ENCODE measurements at regions not wholly inside any gene's neighbourhood (a gene's known extent, or its start where the extent isn't known, plus 50 kb on each side); places are given as distances from the start of the nearest gene placed in this dataset.

GRCh38 chr9:99725852-99726251 lies 95.8 kb upstream of the NR4A3 start:
- DNase-seq: no peak

GRCh38 chr9:99726758-99727157 lies 94.9 kb upstream of the NR4A3 start:
- DNase-seq: no peak

- DNase-seq: no peak
These were observed 91.6 kb upstream of the NR4A3 start for GRCh38 chr9:99730062-99730461.

DNA sequence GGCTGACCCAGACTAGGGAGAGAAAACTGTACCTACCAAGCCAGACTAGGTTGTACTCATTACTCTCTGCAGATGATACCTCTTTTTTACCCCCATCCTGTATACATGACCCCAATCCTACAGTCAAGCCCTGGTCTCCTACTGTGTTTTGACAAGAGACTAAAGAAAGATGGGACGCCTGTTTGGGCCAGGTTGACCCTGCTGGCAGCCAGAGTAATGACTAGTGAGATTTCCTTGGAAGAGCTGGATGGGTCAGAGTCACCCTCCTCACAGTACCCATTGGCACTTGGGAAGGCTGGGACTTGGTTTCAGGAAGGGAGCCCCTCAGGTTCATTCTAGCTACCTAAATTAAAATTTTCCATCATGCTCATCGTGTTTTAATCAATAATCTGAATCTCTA lies 89.7 kb upstream of the NR4A3 start:
- DNase-seq: no peak

- DNase-seq: no peak
These were observed 89.0 kb upstream of the NR4A3 start for GRCh38 chr9:99732715-99733114.

- no peak for DNase-seq
These were observed 86.6 kb upstream of the NR4A3 start for GRCh38 chr9:99735041-99735440.

GRCh38 chr9:99736291-99736690 lies 85.4 kb upstream of the NR4A3 start:
- no peak for DNase-seq

- DNase-seq: no peak
These were observed 84.0 kb upstream of the NR4A3 start for GRCh38 chr9:99737649-99738048.

GRCh38 chr9:99743006-99743405 lies 78.7 kb upstream of the NR4A3 start:
- DNase-seq: no peak

GRCh38 chr9:99743455-99743854 lies 78.2 kb upstream of the NR4A3 start:
- DNase-seq: no peak

GRCh38 chr9:99744132-99744531 lies 77.6 kb upstream of the NR4A3 start:
- DNase-seq: no peak

DNA sequence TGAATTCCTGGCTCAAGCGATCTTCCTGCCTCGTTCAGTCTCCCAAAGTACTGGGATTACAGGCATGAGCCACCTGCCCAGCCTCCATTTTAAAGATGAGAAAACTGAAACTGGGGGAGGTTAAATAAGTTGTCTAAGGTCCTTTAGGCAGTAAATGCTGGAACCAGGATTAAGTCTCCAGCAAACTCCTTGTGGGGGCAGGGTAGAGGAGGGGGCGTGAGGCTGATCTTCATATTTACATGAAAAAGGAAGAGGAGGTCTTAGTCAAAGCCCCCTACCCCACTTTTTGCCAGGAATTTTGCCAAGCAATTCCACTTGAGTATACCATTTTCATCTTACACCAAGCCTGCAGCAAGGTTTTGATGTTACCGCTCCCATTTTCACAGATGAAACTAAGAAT lies 76.6 kb upstream of the NR4A3 start:
- DNase-seq: no peak

DNA sequence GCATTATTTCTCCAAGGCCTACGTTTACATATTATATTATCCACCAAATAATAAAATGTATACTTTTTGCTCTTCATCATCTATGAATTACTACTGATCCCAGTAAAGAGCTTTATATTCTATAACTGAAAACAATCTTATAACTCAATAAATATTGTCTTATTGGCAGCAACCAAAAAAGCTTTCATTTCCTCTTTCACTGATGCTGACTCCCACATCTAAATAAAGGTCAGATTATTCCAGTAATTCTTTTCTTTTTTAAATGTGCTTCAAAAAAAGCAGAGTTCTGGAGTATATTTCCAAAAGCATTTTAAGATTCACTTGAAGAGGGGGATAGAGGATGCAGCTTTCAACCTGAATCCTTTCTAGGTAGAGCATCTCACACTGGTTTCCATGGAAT lies 75.3 kb upstream of the NR4A3 start:
- DNase-seq: no peak

- DNase-seq: no peak
These were observed 73.4 kb upstream of the NR4A3 start for GRCh38 chr9:99748266-99748665.

DNA sequence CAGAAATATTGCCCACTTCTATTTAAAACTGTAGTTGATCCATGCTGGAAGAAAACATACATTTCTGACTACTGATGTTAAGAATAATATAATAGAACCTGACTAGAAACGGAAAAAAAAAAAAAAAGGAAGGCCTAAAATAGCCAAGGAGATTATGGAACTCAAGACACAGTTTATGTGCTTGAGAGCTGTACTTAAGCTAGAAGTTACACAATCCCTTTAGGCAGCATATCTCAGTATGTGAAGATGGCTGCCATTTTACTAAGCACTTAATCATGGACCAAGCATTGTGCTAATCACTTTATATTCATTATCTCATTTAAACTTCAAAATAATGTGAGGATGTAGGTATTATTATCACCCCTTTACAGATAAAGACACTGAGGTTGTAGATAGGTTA lies 73.0 kb upstream of the NR4A3 start:
- no peak for DNase-seq

DNA sequence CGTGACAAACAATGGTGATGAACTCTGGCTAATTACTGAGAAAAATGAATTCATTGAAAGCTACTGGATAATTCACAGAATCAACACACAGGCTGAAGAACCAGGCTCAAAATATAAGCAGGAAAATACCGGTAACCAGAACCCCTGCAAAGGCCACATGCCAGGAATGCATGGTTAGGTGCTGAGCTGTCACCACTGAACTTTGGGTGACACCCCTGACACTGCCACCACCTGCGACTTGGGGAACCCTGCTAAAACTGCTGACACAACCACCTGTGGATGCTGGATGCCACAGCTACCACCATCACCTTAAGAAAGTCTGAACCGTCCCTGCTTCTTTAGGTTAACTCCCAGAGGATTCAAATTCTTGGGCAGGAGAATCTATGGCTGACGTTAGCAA lies 72.0 kb upstream of the NR4A3 start:
- no peak for DNase-seq

- DNase-seq: no peak
These were observed 71.2 kb upstream of the NR4A3 start for GRCh38 chr9:99750526-99750925.

DNA sequence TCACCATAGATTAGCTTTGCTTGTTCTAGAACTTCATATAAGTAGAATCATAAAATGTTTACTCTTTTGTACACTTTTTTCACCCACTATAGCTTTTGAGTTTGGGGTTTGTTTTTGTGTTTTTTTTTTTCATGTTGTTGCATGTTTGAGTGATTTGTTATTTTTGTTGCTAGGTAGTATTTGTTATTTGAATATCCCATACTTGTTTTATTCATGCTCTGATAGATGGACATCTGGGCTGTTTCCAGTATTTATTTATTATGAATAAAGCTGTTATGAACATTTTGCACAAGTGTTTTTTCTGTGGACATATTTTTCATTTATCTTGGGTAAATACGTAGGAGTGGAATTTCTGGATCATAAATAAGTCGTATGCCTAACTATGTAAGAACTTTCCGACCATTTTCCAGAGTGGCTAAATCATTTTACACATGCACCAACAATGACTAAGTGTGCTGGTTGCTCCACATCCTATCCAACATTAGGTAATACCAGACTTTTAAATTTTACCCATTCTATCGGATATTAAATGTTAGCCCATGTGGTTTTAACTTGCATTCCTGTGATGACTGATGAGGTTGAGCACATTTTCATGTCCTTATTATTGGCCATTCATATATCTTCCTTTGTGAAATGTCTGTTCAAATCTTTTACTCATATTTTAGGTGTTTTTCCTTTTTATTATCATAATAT lies 69.1 kb upstream of the NR4A3 start:
- DNase-seq: no peak

DNA sequence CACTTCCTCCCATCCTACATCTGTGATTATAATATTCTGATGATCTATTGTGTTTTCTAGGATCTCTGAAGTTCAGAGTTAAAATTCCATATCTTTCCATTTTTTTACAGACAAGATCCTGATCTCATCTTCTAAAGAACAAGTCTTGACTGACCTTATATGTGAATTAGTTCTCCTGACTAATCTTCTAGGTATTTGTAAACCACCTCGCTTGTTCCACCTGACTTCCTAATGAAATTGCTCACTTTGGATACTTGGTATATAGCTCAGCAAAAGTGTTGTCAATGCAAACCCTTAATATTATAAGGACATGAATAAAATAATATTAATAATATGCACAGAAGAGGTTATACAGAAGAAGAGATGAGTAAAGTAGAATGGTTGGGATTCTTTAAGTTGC lies 68.2 kb upstream of the NR4A3 start:
- DNase-seq: no peak

DNA sequence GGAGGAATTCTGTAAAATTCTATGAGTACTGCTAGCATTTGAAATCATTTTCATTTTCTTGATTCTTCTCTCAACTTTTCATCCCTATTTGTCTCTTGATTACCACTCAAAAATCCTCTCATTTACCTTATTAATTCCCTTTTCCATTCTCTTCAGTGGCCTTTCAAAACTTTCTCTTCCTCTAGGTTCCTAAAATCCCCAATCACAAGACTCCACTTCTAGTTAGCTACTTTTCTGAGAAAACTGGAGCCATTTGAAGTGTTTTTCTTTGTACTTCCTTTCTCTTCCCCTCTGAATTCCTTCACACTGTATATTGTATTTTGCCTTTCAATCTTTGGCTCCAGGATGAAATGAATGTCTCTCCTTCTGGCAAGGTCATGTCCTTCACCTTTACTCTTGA lies 61.3 kb upstream of the NR4A3 start:
- no peak for DNase-seq

DNA sequence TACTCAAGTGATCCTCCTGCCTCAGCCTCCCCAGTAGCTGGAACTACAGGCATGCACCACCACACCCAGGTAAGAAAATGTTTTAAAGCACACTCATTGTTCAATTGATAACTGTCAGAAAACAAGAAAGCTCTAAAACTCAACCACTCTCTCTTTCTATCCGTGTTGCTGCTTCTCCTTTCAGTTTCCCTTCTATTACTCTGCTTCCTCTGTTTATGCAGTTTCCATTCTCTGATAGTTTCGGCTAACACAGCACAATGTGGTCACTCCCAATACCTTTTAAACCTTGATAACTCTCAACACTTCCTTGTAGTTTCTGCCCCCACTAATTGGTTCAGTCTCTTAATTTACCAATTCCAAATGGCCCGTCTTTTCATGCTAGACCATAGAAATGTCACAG lies 59.2 kb upstream of the NR4A3 start:
- no peak for DNase-seq
